Esophagus squamous epithelium (tissue), 4 donors: ENCODE measurements at regions not wholly inside any gene's neighbourhood (a gene's known extent, or its start where the extent isn't known, plus 50 kb on each side); places are given as distances from the start of the nearest gene placed in this dataset.

Experiments used
- CTCF ChIP-seq, 6 experiments: fragments of 450-650 bp in 4 of 6; fragments of 200-600 bp in 2 of 6; sonication (generic) in 2 of 6; IDR thresholded peaks; one replicate each; pipeline ENCODE4 v1.5.1; 2016 to 2019; ENCODE audit warnings: antibody characterized with exemption in 6 of 6, mild to moderate bottlenecking in 4 of 6, moderate library complexity in 4 of 6
- POLR2A ChIP-seq, 4 donors: fragments of 450-650 bp; IDR thresholded peaks; one replicate each; pipeline ENCODE4 v1.6.1; 2017; ENCODE audit warnings: antibody characterized with exemption in 4 of 4, mild to moderate bottlenecking in 4 of 4, moderate library complexity in 3 of 4

- TF ChIP-seq CTCF (IDR thresholded peaks at IDR 0.05) (no peak), POLR2A (IDR thresholded peaks at IDR 0.05) (no peak)
Measured at GRCh38 chr6:84599991-84600390, 164.4 kb downstream of the TBX18 start.
